HepG2 (cell line): ENCODE measurements at regions not wholly inside any gene's neighbourhood (a gene's known extent, or its start where the extent isn't known, plus 50 kb on each side); places are given as distances from the start of the nearest gene placed in this dataset.

Experiments
- ATAC-seq: fragments of 200-7000 bp; cut with Tn5 transposase; 3 replicates; pipeline ENCODE4 v1.9.1; 2020; ENCODE audit warnings: mild to moderate bottlenecking, moderate library complexity
- BruUV-seq: library from RNA; stranded (reverse); fragments of 400-500 nt; replicated peaks from 2 replicates; lab custom pipeline; 2021; lab: Mats Ljungman, UMichigan
- CTCF ChIA-PET: fragments of 300-600 bp; formaldehyde crosslinking; extraction: SDS; loops from one replicate; lab custom pipeline; 2021; ENCODE audit warnings: low total read pairs, inconsistent platforms, low intra/inter-chr PET ratio; lab: Yijun Ruan, JAX
- POLR2A ChIA-PET: fragments of 350-600 bp; sonication (Branson Sonifier 250); formaldehyde crosslinking; loops from one replicate; lab custom pipeline; 2020; ENCODE audit warnings: antibody characterized with exemption, inconsistent platforms; lab: Yijun Ruan, JAX
- DNase-seq: peaks from one replicate; pipeline ENCODE4 v3.0.0-alpha.2; 2015; ENCODE audit warnings: low spot score
- FAIRE-seq: peaks from 3 replicates; lab custom pipeline; 2011; peaks lifted over from hg19 to GRCh38; lab: Jason Lieb, UNC
- H2AFZ ChIP-seq: one replicate; pipeline ENCODE4 v1.6.1; 2011; ENCODE audit warnings: low read length, inconsistent platforms
- H3K27ac ChIP-seq: fragments of 300-600 bp; 3 replicates; pipeline ENCODE4 v1.8.0; 2011; ENCODE audit warnings: mixed run types, mild to moderate bottlenecking, mixed read lengths, low read length, inconsistent platforms; ENCODE audit not compliant: insufficient read depth; ENCODE audit errors: extremely low read length
- H3K27me3 ChIP-seq, 2 experiments: fragments of 200-600 bp in 1 of 2; 2 replicates in 1 of 2; 3 replicates in 1 of 2; pipeline versions ENCODE4 v1.6.0 to v1.8.0; 2011; ENCODE audit warnings: low read length in 2 of 2, mild to moderate bottlenecking in 2 of 2, moderate library complexity in 2 of 2, inconsistent platforms in 1 of 2; ENCODE audit not compliant: insufficient read depth in 2 of 2, control insufficient read depth in 1 of 2
- H3K36me3 ChIP-seq, 2 experiments: fragments of 200-600 bp in 1 of 2; replicated peaks in 1 of 2; 2 replicates in 1 of 2; 3 replicates in 1 of 2; pipeline versions ENCODE4 v1.5.1 to v1.8.0; 2011; ENCODE audit warnings: low read length in 2 of 2, inconsistent platforms in 1 of 2; ENCODE audit not compliant: insufficient read depth in 2 of 2, control insufficient read depth in 1 of 2
- H3K4me1 ChIP-seq: 2 replicates; pipeline ENCODE4 v1.5.1; 2012; ENCODE audit warnings: low read length, inconsistent platforms; ENCODE audit not compliant: insufficient read depth
- H3K4me2 ChIP-seq: 2 replicates; pipeline ENCODE4 v1.6.0; 2011; ENCODE audit warnings: low read depth, low read length, inconsistent platforms
- H3K4me3 ChIP-seq, 3 experiments: fragments of 200-600 bp in 1 of 3; sonication (generic), shearing (Covaris generic) in 1 of 3; replicated peaks in 1 of 3; 2 replicates each; pipeline ENCODE4 v1.5.1; 2011 to 2016; ENCODE audit warnings: low read length in 3 of 3, inconsistent platforms in 2 of 3, low read depth in 2 of 3, mild to moderate bottlenecking in 2 of 3, control low read depth in 1 of 3, mixed read lengths in 1 of 3; ENCODE audit not compliant: insufficient read depth in 1 of 3
- H3K79me2 ChIP-seq: one replicate; pipeline ENCODE4 v1.6.1; 2011; ENCODE audit warnings: low read length, inconsistent platforms; ENCODE audit not compliant: insufficient read depth
- H3K9ac ChIP-seq: 2 replicates; pipeline ENCODE4 v1.6.0; 2011; ENCODE audit warnings: mild to moderate bottlenecking, low read depth, low read length, inconsistent platforms; ENCODE audit not compliant: insufficient read depth
- H3K9me3 ChIP-seq: 2 replicates; pipeline ENCODE4 v1.5.1; 2012; ENCODE audit warnings: mild to moderate bottlenecking, low read length
- H4K20me1 ChIP-seq: 2 replicates; pipeline ENCODE4 v1.6.0; 2011; ENCODE audit warnings: inconsistent platforms, mild to moderate bottlenecking, low read length, moderate library complexity; ENCODE audit not compliant: insufficient read depth
- CBX2 ChIP-seq, 2 experiments: fragments of 200-600 bp in 1 of 2; sonication (generic); formaldehyde crosslinking in 1 of 2; IDR thresholded peaks; 2 replicates each; pipeline versions ENCODE4 v1.7.0 to v1.8.1; 2018 to 2022; ENCODE audit warnings: low read depth in 2 of 2, low read length in 1 of 2, mild to moderate bottlenecking in 1 of 2, missing genetic modification reagents in 1 of 2
- CENPX ChIP-seq: sonication (generic); formaldehyde crosslinking; IDR thresholded peaks from 2 replicates; pipeline ENCODE4 v1.9.0; 2021; ENCODE audit warnings: mild to moderate bottlenecking, missing genetic modification reagents, moderate library complexity
- HOXA7 ChIP-seq: sonication (generic); formaldehyde crosslinking; IDR thresholded peaks from 2 replicates; pipeline ENCODE4 v1.8.1; 2022; ENCODE audit warnings: mild to moderate bottlenecking, missing genetic modification reagents, moderate library complexity
- KDM2A ChIP-seq: sonication (generic); formaldehyde crosslinking; IDR thresholded peaks from 2 replicates; pipeline ENCODE4 v1.4.0; 2020; ENCODE audit warnings: low read depth, missing genetic modification reagents, borderline replicate concordance
- NR2F1 ChIP-seq, 2 experiments: fragments of 450-650 bp in 1 of 2; formaldehyde crosslinking in 1 of 2; IDR thresholded peaks; 2 replicates each; pipeline versions ENCODE4 v1.5.0 to v1.6.1; 2016 to 2020; ENCODE audit warnings: mild to moderate bottlenecking in 1 of 2, missing compliant biosample characterization in 1 of 2, missing genetic modification reagents in 1 of 2, moderate library complexity in 1 of 2
- RBFOX2 ChIP-seq: fragments of 200-400 bp; formaldehyde crosslinking; IDR thresholded peaks from 2 replicates; pipeline ENCODE4 v1.6.1; 2017; ENCODE audit warnings: low read depth, mild to moderate bottlenecking, low read length
- RFX3 ChIP-seq: IDR thresholded peaks from 2 replicates; pipeline ENCODE4 v1.6.1; 2016; ENCODE audit warnings: missing biosample characterization, missing genetic modification reagents
- SUZ12 ChIP-seq: fragments of 150-350 bp; IDR thresholded peaks from 2 replicates; pipeline ENCODE4 v1.6.1; 2014; ENCODE audit warnings: low read depth, low read length
- ZMYM3 ChIP-seq: sonication (generic); formaldehyde crosslinking; IDR thresholded peaks from 2 replicates; pipeline ENCODE4 v1.5.1; 2020; ENCODE audit warnings: mild to moderate bottlenecking, missing genetic modification reagents
- ZNF274 ChIP-seq: sonication (generic); formaldehyde crosslinking; IDR thresholded peaks from 2 replicates; pipeline ENCODE4 v1.5.1; 2020; ENCODE audit warnings: mild to moderate bottlenecking, missing genetic modification reagents
- ZNF451 ChIP-seq: sonication (generic); formaldehyde crosslinking; IDR thresholded peaks from 2 replicates; pipeline ENCODE4 v1.5.0; 2020; ENCODE audit warnings: mild to moderate bottlenecking, missing genetic modification reagents
- ZNF562 ChIP-seq: sonication (generic); formaldehyde crosslinking; IDR thresholded peaks from 2 replicates; pipeline ENCODE4 v1.8.0; 2022; ENCODE audit warnings: missing genetic modification reagents, borderline replicate concordance
- ZNF775 ChIP-seq: sonication (generic); formaldehyde crosslinking; IDR thresholded peaks from 2 replicates; pipeline ENCODE4 v1.4.0; 2020; ENCODE audit warnings: missing genetic modification reagents, mild to moderate bottlenecking, moderate library complexity, borderline replicate concordance
- ZZZ3 ChIP-seq: sonication (generic); formaldehyde crosslinking; IDR thresholded peaks from 2 replicates; pipeline ENCODE4 v1.4.0; 2020; ENCODE audit warnings: missing genetic modification reagents, mild to moderate bottlenecking, borderline replicate concordance
- WGBS: methylation state at CpG from one replicate; pipeline ENCODE4 v1.1.6; 2017; ENCODE audit warnings: low lambda C conversion rate; 5-methylcytosine and 5-hydroxymethylcytosine counted together
- in situ Hi-C: cut with HindIII; loops from 2 replicates; pipeline ENCODE4 v1.10.0; 2017; ENCODE audit warnings: low pct_unique_long_range_greater_than_20kb; ENCODE audit not compliant: extremely low pct_ligation_motif_present
- intact Hi-C: fragments of 100-400 bp; cut with micrococcal nuclease; formaldehyde crosslinking; loops from one replicate; pipeline ENCODE4 v1.10.0; 2022; ENCODE audit not compliant: unreplicated experiment
- TF ChIP-seq, protein P1 (sequence below): sonication (generic); formaldehyde crosslinking; IDR thresholded peaks from 2 replicates; pipeline ENCODE4 v1.5.1; 2020; ENCODE audit warnings: missing genetic modification reagents, mild to moderate bottlenecking, borderline replicate concordance
- TF ChIP-seq, protein P2 (sequence below): sonication (generic); formaldehyde crosslinking; IDR thresholded peaks from 2 replicates; pipeline ENCODE4 v1.5.0; 2020; ENCODE audit warnings: missing genetic modification reagents

DNA sequence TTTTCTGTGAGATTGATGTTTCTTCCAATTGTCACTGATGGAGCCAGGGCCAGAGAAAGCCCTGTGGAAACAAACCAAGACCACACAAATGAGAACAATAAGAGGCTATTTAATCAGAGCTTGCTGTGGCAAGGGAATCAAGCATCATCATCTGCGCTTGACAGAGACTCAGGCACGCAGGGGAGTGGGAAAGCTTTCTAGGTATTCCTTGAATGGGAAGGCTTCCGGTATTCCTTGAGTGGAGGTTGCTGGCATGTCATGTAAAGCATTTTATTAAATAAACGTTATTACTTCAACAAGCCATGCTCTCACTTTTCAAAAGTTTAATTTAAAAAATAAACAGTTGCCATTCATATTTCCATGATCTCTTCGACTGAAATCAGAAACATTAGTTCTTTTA lies 194.6 kb upstream of the SYT4 start:
- no peak for FAIRE-seq

More for the DNA sequence above, 194.6 kb upstream of the SYT4 start:
- Histone ChIP-seq H2AFZ (no peak overlapping the region), H3K36me3 (no peaks in the 10 kb centered on the region), H3K27ac (no peak overlapping the region), H4K20me1 (no peaks in the 10 kb centered on the region), H3K9ac (no peak overlapping the region), H3K9me3 (peaks cover 28% of the 10 kb centered on the region), H3K27me3 (no peaks in the 10 kb centered on the region)
- POLR2A ChIA-PET = no interaction called here
- TF ChIP-seq CENPX (CRISPR knock-in tag) = no peak
- no peak for TF ChIP-seq KDM2A (CRISPR knock-in tag)
- no peak for TF ChIP-seq CBX2 (IDR thresholded peaks at IDR 0.05; ENCODE audit: low read depth, low read length)
- no peak for TF ChIP-seq CBX2 (CRISPR knock-in tag; IDR thresholded peaks at IDR 0.05; ENCODE audit: low read depth)
- no peak for TF ChIP-seq RFX3 (CRISPR knock-in tag)
- TF ChIP-seq HOXA7 (CRISPR knock-in tag) = no peak
- no peak for TF ChIP-seq NR2F1 (CRISPR knock-in tag; IDR thresholded peaks at IDR 0.05)
- TF ChIP-seq, protein P1, sequence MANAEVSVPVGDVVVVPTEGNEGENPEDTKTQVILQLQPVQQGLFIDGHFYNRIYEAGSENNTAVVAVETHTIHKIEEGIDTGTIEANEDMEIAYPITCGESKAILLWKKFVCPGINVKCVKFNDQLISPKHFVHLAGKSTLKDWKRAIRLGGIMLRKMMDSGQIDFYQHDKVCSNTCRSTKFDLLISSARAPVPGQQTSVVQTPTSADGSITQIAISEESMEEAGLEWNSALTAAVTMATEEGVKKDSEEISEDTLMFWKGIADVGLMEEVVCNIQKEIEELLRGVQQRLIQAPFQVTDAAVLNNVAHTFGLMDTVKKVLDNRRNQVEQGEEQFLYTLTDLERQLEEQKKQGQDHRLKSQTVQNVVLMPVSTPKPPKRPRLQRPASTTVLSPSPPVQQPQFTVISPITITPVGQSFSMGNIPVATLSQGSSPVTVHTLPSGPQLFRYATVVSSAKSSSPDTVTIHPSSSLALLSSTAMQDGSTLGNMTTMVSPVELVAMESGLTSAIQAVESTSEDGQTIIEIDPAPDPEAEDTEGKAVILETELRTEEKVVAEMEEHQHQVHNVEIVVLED (CRISPR knock-in tag) = no peak
- no peak for TF ChIP-seq ZZZ3 (CRISPR knock-in tag)
- no peak for TF ChIP-seq ZNF274
- TF ChIP-seq ZMYM3 (CRISPR knock-in tag) = no peak
- TF ChIP-seq ZNF451 (CRISPR knock-in tag) = no peak
- no peak for TF ChIP-seq ZNF775 (CRISPR knock-in tag)
- TF ChIP-seq RBFOX2 = no peak
- TF ChIP-seq, protein P2, sequence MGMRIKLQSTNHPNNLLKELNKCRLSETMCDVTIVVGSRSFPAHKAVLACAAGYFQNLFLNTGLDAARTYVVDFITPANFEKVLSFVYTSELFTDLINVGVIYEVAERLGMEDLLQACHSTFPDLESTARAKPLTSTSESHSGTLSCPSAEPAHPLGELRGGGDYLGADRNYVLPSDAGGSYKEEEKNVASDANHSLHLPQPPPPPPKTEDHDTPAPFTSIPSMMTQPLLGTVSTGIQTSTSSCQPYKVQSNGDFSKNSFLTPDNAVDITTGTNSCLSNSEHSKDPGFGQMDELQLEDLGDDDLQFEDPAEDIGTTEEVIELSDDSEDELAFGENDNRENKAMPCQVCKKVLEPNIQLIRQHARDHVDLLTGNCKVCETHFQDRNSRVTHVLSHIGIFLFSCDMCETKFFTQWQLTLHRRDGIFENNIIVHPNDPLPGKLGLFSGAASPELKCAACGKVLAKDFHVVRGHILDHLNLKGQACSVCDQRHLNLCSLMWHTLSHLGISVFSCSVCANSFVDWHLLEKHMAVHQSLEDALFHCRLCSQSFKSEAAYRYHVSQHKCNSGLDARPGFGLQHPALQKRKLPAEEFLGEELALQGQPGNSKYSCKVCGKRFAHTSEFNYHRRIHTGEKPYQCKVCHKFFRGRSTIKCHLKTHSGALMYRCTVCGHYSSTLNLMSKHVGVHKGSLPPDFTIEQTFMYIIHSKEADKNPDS = no peak
- no peak for TF ChIP-seq ZNF562 (CRISPR knock-in tag)
- no peak for TF ChIP-seq SUZ12
- TF ChIP-seq, all 625 proteins: peak for 0
- CTCF ChIA-PET = no interaction called here
- intact Hi-C loops = no loop called here
- in situ Hi-C loops = no loop called here
- WGBS = 14% methylated on average over 5 of the region's 5 CpGs
- Histone ChIP-seq H3K4me2 (no peak overlapping the region), H3K79me2 (no peaks in the 10 kb centered on the region), H3K4me3 (no peak overlapping the region), H3K4me1 (no peaks in the 10 kb centered on the region)
- ATAC-seq = no peak
- no TSS peak for BruUV-seq
- no peak for DNase-seq
